ENCODE measurements at regions not wholly inside any gene's neighbourhood (a gene's known extent, or its start where the extent isn't known, plus 50 kb on each side); places are given as distances from the start of the nearest gene placed in this dataset.
"Not testable (repeated sequence)": the region's sequence is repeated elsewhere in the genome, so short reads cannot be mapped to it uniquely, and the experiment has no call there.

DNA sequence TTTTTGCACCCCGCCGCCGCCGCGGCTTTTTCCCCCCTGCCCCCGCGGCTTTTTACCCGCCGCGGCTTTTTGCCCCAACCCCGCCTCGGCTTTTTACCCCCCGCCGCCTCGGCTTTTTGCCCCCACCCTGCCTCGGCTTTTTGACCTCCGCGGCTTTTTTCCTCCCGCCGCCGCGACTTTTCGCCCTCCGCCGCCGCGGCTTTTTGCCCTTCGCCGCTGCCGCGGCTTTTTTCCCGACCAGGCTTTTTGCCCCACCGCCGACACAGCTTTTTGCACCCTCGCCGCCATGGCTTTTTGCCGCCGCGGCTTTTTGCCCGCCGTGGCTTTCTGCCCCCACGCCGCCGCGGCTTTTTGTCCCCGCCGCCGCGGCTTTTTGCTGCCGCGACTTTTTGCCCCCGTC is 137.0 kb upstream of the TP53TG3D start:
- TF ChIP-seq POLR2A (IDR thresholded peaks at IDR 0.05; ENCODE audit: low read length) (no peak), GATA1 (IDR thresholded peaks at IDR 0.05; ENCODE audit: low read depth, low read length) (no peak)
- no peak for DNase-seq

GRCh38 chr16:32116533-32116932 is 136.6 kb upstream of the TP53TG3D start:
- not testable (repeated sequence) for DNase-seq

DNA sequence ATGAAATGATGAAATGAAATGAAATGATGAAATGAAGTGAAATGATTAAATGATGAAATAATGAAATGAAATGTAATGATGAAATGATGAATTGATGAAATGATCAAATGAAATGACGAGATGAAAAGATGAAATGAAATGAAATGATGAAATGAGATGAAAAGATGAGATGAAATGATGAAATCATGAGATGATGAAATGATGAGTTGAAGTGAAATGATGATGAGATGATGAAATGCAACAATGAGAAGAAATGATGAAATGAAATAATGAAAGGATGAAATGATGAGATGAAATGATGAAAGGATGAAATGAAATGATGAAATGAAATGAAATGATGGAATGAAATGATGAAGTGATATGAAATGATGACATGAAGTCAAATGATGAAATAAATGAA is 132.7 kb upstream of the TP53TG3D start:
- DNase-seq: peak in 1 of 2 experiments; percentile 20

- DNase-seq: not testable (repeated sequence)
These were observed 132.3 kb upstream of the TP53TG3D start for GRCh38 chr16:32120779-32121178.

DNA sequence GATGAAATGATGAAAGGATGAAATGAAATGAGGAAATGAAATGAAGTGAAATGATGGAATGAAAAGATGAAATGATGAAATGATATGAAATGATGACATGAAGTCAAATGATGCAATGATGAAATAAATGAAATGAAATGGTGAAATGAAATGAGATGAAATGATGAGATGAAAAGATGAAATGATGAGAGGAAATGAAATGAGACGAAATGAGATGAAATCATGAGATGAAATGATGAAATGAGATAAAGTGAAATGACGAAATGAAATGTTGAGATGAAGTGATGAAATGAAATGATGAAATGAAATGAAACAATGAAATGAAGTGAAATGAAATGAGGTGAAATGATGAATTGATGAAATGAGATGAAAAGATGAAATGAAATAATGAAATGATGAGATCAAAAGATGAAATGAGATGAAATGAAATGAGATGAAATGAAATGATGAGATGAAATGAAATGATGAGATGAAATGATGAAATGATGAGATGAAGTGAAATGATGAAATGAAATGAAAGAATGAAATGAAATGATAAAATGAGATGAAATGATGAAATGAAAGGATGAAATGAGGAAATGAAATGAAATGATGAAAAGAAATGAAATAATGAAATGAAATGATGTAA is 131.7 kb upstream of the TP53TG3D start:
- not testable (repeated sequence) for DNase-seq

- not testable (repeated sequence) for DNase-seq
These were observed 100.7 kb upstream of the TP53TG3D start for GRCh38 chr16:32152434-32152833.

GRCh38 chr16:32187918-32188669 is 65.0 kb upstream of the TP53TG3D start:
- DNase-seq: not testable (repeated sequence)

GRCh38 chr16:32202585-32202984 is 50.5 kb upstream of the TP53TG3D start:
- not testable (repeated sequence) for DNase-seq

Measured in erythroblast (primary cell).